ENCODE measurements at regions not wholly inside any gene's neighbourhood (a gene's known extent, or its start where the extent isn't known, plus 50 kb on each side); places are given as distances from the start of the nearest gene placed in this dataset.

GRCh38 chr2:58545300-58546280, 304.5 kb upstream of the FANCL start (continued):
- no peak for TF ChIP-seq POLR2AphosphoS5 (IDR thresholded peaks at IDR 0.05; ENCODE audit: low read depth, low read length)
- TF ChIP-seq ASH2L (IDR thresholded peaks at IDR 0.05; ENCODE audit: low read length), result no peak
- no peak for TF ChIP-seq EZH2 (IDR thresholded peaks at IDR 0.05; ENCODE audit: low read depth, low read length, severe bottlenecking)
- TF ChIP-seq SIX5 (IDR thresholded peaks at IDR 0.05; ENCODE audit: low read depth, low read length), result no peak
- TF ChIP-seq CHD1 (IDR thresholded peaks at IDR 0.05; ENCODE audit: low read depth, low read length), result no peak
- TF ChIP-seq SAP30 (IDR thresholded peaks at IDR 0.05; ENCODE audit: insufficient read depth, insufficient replicate concordance, low read length), result no peak
